Mammary epithelial cell (primary cell): ENCODE measurements at regions not wholly inside any gene's neighbourhood (a gene's known extent, or its start where the extent isn't known, plus 50 kb on each side); places are given as distances from the start of the nearest gene placed in this dataset.

ENCODE experiments used
- CTCF ChIP-seq, 2 donors: IDR thresholded peaks in 1 of 2; conservative IDR thresholded peaks in 1 of 2; 2 replicates each; pipeline ENCODE4 v1.5.1; 2011 to 2012; ENCODE audit warnings: inconsistent platforms in 2 of 2, low read length in 2 of 2, mild to moderate bottlenecking in 2 of 2, control low read depth in 1 of 2, low read depth in 1 of 2; ENCODE audit not compliant: insufficient read depth in 1 of 2; ENCODE audit errors: extremely low read depth in 1 of 2
- EZH2 ChIP-seq: IDR thresholded peaks from 2 replicates; pipeline ENCODE4 v1.6.1; 2012; ENCODE audit warnings: low read length, inconsistent platforms, borderline replicate concordance

GRCh38 chr12:71214511-71215285, 56.9 kb upstream of the TSPAN8 start:
- TF ChIP-seq EZH2 (no peak), CTCF (conservative IDR thresholded peaks at IDR 0.05 in 1 of 2, IDR thresholded peaks at IDR 0.05 in 1 of 2; ENCODE audit: extremely low read depth in 1 of 2, insufficient read depth in 1 of 2, low read depth in 1 of 2, low read length in 2 of 2) (no peak)
